Spleen (tissue), 7 donors: ENCODE measurements at regions not wholly inside any gene's neighbourhood (a gene's known extent, or its start where the extent isn't known, plus 50 kb on each side); places are given as distances from the start of the nearest gene placed in this dataset.

Experiments used
- POLR2A ChIP-seq, 3 donors: fragments of 450-650 bp; IDR thresholded peaks; one replicate each; pipeline ENCODE4 v1.5.1; 2017; ENCODE audit warnings: antibody characterized with exemption in 3 of 3, mild to moderate bottlenecking in 1 of 3
- POLR2AphosphoS5 ChIP-seq, 3 donors: sonication (generic); formaldehyde crosslinking; IDR thresholded peaks; one replicate each; pipeline ENCODE4 v1.5.1; 2017; ENCODE audit warnings: antibody characterized with exemption in 3 of 3
- TF ChIP-seq, protein P1 (sequence below), 11 experiments: fragments of 200-600 bp in 7 of 11; fragments of 450-650 bp in 4 of 11; sonication (generic) in 4 of 11; IDR thresholded peaks in 8 of 11; conservative IDR thresholded peaks in 3 of 11; 1 replicate in 7 of 11; 2 replicates in 4 of 11; pipeline versions ENCODE4 v1.4.0 to v1.8.0; 2016 to 2021; ENCODE audit warnings: antibody characterized with exemption in 11 of 11, inconsistent platforms in 4 of 11, mild to moderate bottlenecking in 1 of 11
- donor health status: DM: no; HTN: no; CAD: no; lungs with moderate emphysema.
- donor health status: DM: no; HTN: no; CAD: no.
- donor health status: DM: no; HTN: no; CAD: no.

- no peak for TF ChIP-seq POLR2A (IDR thresholded peaks at IDR 0.05)
- TF ChIP-seq, protein P1, sequence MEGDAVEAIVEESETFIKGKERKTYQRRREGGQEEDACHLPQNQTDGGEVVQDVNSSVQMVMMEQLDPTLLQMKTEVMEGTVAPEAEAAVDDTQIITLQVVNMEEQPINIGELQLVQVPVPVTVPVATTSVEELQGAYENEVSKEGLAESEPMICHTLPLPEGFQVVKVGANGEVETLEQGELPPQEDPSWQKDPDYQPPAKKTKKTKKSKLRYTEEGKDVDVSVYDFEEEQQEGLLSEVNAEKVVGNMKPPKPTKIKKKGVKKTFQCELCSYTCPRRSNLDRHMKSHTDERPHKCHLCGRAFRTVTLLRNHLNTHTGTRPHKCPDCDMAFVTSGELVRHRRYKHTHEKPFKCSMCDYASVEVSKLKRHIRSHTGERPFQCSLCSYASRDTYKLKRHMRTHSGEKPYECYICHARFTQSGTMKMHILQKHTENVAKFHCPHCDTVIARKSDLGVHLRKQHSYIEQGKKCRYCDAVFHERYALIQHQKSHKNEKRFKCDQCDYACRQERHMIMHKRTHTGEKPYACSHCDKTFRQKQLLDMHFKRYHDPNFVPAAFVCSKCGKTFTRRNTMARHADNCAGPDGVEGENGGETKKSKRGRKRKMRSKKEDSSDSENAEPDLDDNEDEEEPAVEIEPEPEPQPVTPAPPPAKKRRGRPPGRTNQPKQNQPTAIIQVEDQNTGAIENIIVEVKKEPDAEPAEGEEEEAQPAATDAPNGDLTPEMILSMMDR (IDR thresholded peaks at IDR 0.05 in 8 of 11, conservative IDR thresholded peaks at IDR 0.05 in 3 of 11) = no peak
- no peak for TF ChIP-seq POLR2AphosphoS5 (IDR thresholded peaks at IDR 0.05)
Measured at GRCh38 chr12:81963026-81963425, 203.9 kb upstream of the PPFIA2 start.
